Uterus (tissue), 3 donors: ENCODE measurements at regions not wholly inside any gene's neighbourhood (a gene's known extent, or its start where the extent isn't known, plus 50 kb on each side); places are given as distances from the start of the nearest gene placed in this dataset.

Experiments used
- DNase-seq, 2 donors: peaks; one replicate each; pipeline ENCODE4 v3.0.0-alpha.2; 2019 to 2020
- H3K27ac ChIP-seq, 2 donors: fragments of 200-600 bp; sonication (generic); 1 replicate in 1 of 2; 2 replicates in 1 of 2; pipeline ENCODE4 v1.5.1; 2016 to 2018
- H3K27me3 ChIP-seq, 2 donors: fragments of 200-600 bp; sonication (generic); one replicate each; pipeline ENCODE4 v1.5.1; 2018 to 2019; ENCODE audit warnings: control low read depth in 1 of 2
- H3K36me3 ChIP-seq, 2 donors: fragments of 200-600 bp; sonication (generic); one replicate each; pipeline ENCODE4 v1.5.1; 2019; ENCODE audit warnings: control low read depth in 1 of 2
- H3K4me1 ChIP-seq, 2 donors: fragments of 200-600 bp; sonication (generic); one replicate each; pipeline ENCODE4 v1.5.1; 2018 to 2019; ENCODE audit warnings: control low read depth in 1 of 2
- H3K4me3 ChIP-seq, 2 donors: fragments of 200-600 bp; sonication (generic); 1 replicate in 1 of 2; 2 replicates in 1 of 2; pipeline ENCODE4 v1.5.1; 2018 to 2019; ENCODE audit warnings: mild to moderate bottlenecking in 1 of 2
- H3K9me3 ChIP-seq, 2 donors: fragments of 200-600 bp; sonication (generic); one replicate each; pipeline ENCODE4 v1.5.1; 2019; ENCODE audit warnings: control low read depth in 1 of 2
- CTCF ChIP-seq, 4 experiments: fragments of 200-600 bp in 2 of 4; fragments of 450-650 bp in 2 of 4; sonication (generic) in 2 of 4; IDR thresholded peaks; one replicate each; pipeline ENCODE4 v1.5.1; 2016 to 2019; ENCODE audit warnings: antibody characterized with exemption in 4 of 4, mild to moderate bottlenecking in 2 of 4, moderate library complexity in 1 of 4
- POLR2A ChIP-seq, 2 donors: fragments of 450-650 bp; IDR thresholded peaks; one replicate each; pipeline ENCODE4 v1.6.1; 2016; ENCODE audit warnings: antibody characterized with exemption in 2 of 2, mild to moderate bottlenecking in 1 of 2, moderate library complexity in 1 of 2
- intact Hi-C: fragments of 100-400 bp; cut with DNase I; formaldehyde crosslinking; loops from one replicate; pipeline ENCODE4 v1.15.1; 2023; ENCODE audit warnings: low total_unique reads
- donor health status: DM: yes; HTN: yes; CAD: no.

- H3K4me1 ChIP-seq, result no peaks in the 10 kb centered on the region
- H3K36me3 ChIP-seq, result no peaks in the 10 kb centered on the region
- intact Hi-C loops, result no loop called here
- no peak overlapping the region for H3K27ac ChIP-seq
- no peak for DNase-seq
- H3K9me3 ChIP-seq, result no peaks in the 10 kb centered on the region
- H3K4me3 ChIP-seq, result no peak overlapping the region
- no peaks in the 10 kb centered on the region for H3K27me3 ChIP-seq
- TF ChIP-seq CTCF (IDR thresholded peaks at IDR 0.05), result no peak
- TF ChIP-seq POLR2A (IDR thresholded peaks at IDR 0.05), result no peak
Measured at GRCh38 chr14:82365471-82365870, 831.8 kb upstream of the SEL1L start.

GRCh38 chr14:82366803-82367202, 833.1 kb upstream of the SEL1L start:
- Histone ChIP-seq H3K4me3 (no peak overlapping the region), H3K27ac (no peak overlapping the region), H3K4me1 (no peaks in the 10 kb centered on the region), H3K27me3 (no peaks in the 10 kb centered on the region), H3K36me3 (no peaks in the 10 kb centered on the region), H3K9me3 (no peaks in the 10 kb centered on the region)
- no peak for DNase-seq
- intact Hi-C loops, result no loop called here
- TF ChIP-seq CTCF (IDR thresholded peaks at IDR 0.05), result no peak
- no peak for TF ChIP-seq POLR2A (IDR thresholded peaks at IDR 0.05)

- no peak overlapping the region for H3K27ac ChIP-seq
- no peaks in the 10 kb centered on the region for H3K4me1 ChIP-seq
- H3K36me3 ChIP-seq, result no peaks in the 10 kb centered on the region
- intact Hi-C loops, result no loop called here
- no peak for TF ChIP-seq POLR2A (IDR thresholded peaks at IDR 0.05)
- TF ChIP-seq CTCF (IDR thresholded peaks at IDR 0.05), result no peak
- H3K4me3 ChIP-seq, result no peak overlapping the region
- DNase-seq, result no peak
- no peaks in the 10 kb centered on the region for H3K9me3 ChIP-seq
- H3K27me3 ChIP-seq, result no peaks in the 10 kb centered on the region
Measured at GRCh38 chr14:82379291-82379690, 845.6 kb upstream of the SEL1L start.

- H3K36me3 ChIP-seq, result no peaks in the 10 kb centered on the region
- H3K4me1 ChIP-seq, result no peaks in the 10 kb centered on the region
- no peak overlapping the region for H3K4me3 ChIP-seq
- H3K27me3 ChIP-seq, result no peaks in the 10 kb centered on the region
- no peak overlapping the region for H3K27ac ChIP-seq
- TF ChIP-seq POLR2A (IDR thresholded peaks at IDR 0.05), result no peak
- no peak for TF ChIP-seq CTCF (IDR thresholded peaks at IDR 0.05)
- DNase-seq, result no peak
- intact Hi-C loops, result no loop called here
- no peaks in the 10 kb centered on the region for H3K9me3 ChIP-seq
Measured at GRCh38 chr14:82385048-82385447, 851.4 kb upstream of the SEL1L start.

- intact Hi-C loops, result no loop called here
- TF ChIP-seq CTCF (IDR thresholded peaks at IDR 0.05) (no peak), POLR2A (IDR thresholded peaks at IDR 0.05) (no peak)
- DNase-seq, result no peak
- Histone ChIP-seq H3K27me3 (no peaks in the 10 kb centered on the region), H3K27ac (no peak overlapping the region), H3K9me3 (no peaks in the 10 kb centered on the region), H3K36me3 (no peaks in the 10 kb centered on the region), H3K4me3 (no peak overlapping the region), H3K4me1 (no peaks in the 10 kb centered on the region)
Measured at GRCh38 chr14:82387699-82388098, 854.0 kb upstream of the SEL1L start.
